Sigmoid colon (tissue), 4 donors: ENCODE measurements at regions not wholly inside any gene's neighbourhood (a gene's known extent, or its start where the extent isn't known, plus 50 kb on each side); places are given as distances from the start of the nearest gene placed in this dataset.

Experiments
- POLR2A ChIP-seq, 2 donors: fragments of 450-650 bp; IDR thresholded peaks; one replicate each; pipeline ENCODE4 v1.6.1; 2016; ENCODE audit warnings: antibody characterized with exemption in 2 of 2, mild to moderate bottlenecking in 2 of 2, moderate library complexity in 2 of 2
- POLR2AphosphoS5 ChIP-seq, 4 donors: sonication (generic); formaldehyde crosslinking; IDR thresholded peaks; one replicate each; pipeline ENCODE4 v1.6.1; 2017; ENCODE audit warnings: antibody characterized with exemption in 4 of 4
- TF ChIP-seq, protein P1 (sequence below), 4 experiments: fragments of 450-650 bp in 3 of 4; fragments of 200-600 bp in 1 of 4; IDR thresholded peaks; one replicate each; pipeline ENCODE4 v1.5.1; 2016 to 2019; ENCODE audit warnings: antibody characterized with exemption in 4 of 4, mild to moderate bottlenecking in 3 of 4, moderate library complexity in 2 of 4

DNA sequence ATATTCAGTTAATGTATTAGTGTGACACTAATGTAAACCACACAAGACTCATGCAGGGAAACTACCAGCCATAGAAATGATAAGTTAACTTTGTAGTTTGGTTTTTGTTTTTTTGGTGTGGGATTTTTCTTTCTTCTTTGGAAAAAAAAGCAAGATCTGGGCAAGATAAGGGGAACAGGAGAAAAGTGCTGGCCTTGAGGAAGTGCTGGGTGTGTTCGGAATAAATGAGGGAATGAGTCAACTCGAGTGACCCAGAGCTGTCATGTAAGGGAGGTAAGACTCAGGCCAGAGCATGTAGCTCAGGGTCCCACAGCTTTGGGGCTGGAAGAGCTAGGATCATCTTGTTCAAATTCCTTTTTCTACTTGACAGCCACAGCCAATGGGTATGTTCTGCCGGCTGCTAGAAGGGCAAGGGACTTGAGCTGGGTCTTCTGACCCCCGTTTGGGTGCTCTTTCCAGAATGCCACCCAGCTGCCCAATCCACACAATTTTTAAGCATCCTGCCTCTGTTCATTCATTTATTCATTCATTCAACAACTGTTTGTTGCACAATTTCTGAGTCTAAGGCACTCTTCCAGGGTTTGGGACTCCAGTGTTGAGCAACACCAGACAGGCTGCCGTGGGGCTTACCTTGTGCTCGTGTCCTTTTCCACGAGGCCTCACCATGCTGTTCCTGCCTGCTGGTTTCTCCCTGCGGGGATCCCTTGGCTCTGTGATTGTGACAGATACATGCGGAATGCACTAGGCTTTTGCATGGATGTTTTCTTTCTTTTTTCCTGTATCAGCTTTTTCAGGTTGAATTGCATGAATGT, 54.5 kb downstream of the CLDN34 start:
- TF ChIP-seq POLR2AphosphoS5 (IDR thresholded peaks at IDR 0.05), result no peak
- TF ChIP-seq, protein P1, sequence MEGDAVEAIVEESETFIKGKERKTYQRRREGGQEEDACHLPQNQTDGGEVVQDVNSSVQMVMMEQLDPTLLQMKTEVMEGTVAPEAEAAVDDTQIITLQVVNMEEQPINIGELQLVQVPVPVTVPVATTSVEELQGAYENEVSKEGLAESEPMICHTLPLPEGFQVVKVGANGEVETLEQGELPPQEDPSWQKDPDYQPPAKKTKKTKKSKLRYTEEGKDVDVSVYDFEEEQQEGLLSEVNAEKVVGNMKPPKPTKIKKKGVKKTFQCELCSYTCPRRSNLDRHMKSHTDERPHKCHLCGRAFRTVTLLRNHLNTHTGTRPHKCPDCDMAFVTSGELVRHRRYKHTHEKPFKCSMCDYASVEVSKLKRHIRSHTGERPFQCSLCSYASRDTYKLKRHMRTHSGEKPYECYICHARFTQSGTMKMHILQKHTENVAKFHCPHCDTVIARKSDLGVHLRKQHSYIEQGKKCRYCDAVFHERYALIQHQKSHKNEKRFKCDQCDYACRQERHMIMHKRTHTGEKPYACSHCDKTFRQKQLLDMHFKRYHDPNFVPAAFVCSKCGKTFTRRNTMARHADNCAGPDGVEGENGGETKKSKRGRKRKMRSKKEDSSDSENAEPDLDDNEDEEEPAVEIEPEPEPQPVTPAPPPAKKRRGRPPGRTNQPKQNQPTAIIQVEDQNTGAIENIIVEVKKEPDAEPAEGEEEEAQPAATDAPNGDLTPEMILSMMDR (IDR thresholded peaks at IDR 0.05), result no peak
- TF ChIP-seq POLR2A (IDR thresholded peaks at IDR 0.05), result no peak
